ENCODE measurements at regions not wholly inside any gene's neighbourhood (a gene's known extent, or its start where the extent isn't known, plus 50 kb on each side); places are given as distances from the start of the nearest gene placed in this dataset.

- TF ChIP-seq CTCF (IDR thresholded peaks at IDR 0.05), result no peak
- TF ChIP-seq POLR2A (IDR thresholded peaks at IDR 0.05), result no peak
Observed at GRCh38 chr5:168152660-168153059, 138.8 kb upstream of the WWC1 start.
